ENCODE measurements at regions not wholly inside any gene's neighbourhood (a gene's known extent, or its start where the extent isn't known, plus 50 kb on each side); places are given as distances from the start of the nearest gene placed in this dataset.

GRCh38 chr7:84479059-84479458 lies 284.5 kb upstream of the SEMA3A start:
- DNase-seq: no peak
- intact Hi-C loops (cut with DNase I): no loop called here

- intact Hi-C loops (cut with DNase I): no loop called here
- DNase-seq: no peak
These were observed 283.3 kb upstream of the SEMA3A start for GRCh38 chr7:84477786-84478478.

- no peak for DNase-seq
- intact Hi-C loops (cut with DNase I): no loop called here
These were observed 279.8 kb upstream of the SEMA3A start for GRCh38 chr7:84474436-84474835.

GRCh38 chr7:84471576-84471975 lies 277.0 kb upstream of the SEMA3A start:
- no peak for DNase-seq
- intact Hi-C loops (cut with DNase I): no loop called here

- no peak for DNase-seq
- intact Hi-C loops (cut with DNase I): no loop called here
These were observed 274.4 kb upstream of the SEMA3A start for GRCh38 chr7:84469034-84469433.

GRCh38 chr7:84462259-84462658 lies 267.7 kb upstream of the SEMA3A start:
- intact Hi-C loops (cut with DNase I): no loop called here
- no peak for DNase-seq

- intact Hi-C loops (cut with DNase I): no loop called here
- DNase-seq: no peak
These were observed 266.5 kb upstream of the SEMA3A start for GRCh38 chr7:84461093-84461492.

- intact Hi-C loops (cut with DNase I): no loop called here
- DNase-seq: no peak
These were observed 261.2 kb upstream of the SEMA3A start for GRCh38 chr7:84455788-84456187.

GRCh38 chr7:84454174-84454959 lies 259.8 kb upstream of the SEMA3A start:
- intact Hi-C loops (cut with DNase I): no loop called here

GRCh38 chr7:84452618-84453017 lies 258.0 kb upstream of the SEMA3A start:
- intact Hi-C loops (cut with DNase I): no loop called here
- no peak for DNase-seq

More at GRCh38 chr7:84454174-84454959, 259.8 kb upstream of the SEMA3A start:
- no peak for DNase-seq

- intact Hi-C loops (cut with DNase I): no loop called here
- no peak for DNase-seq
These were observed 256.2 kb upstream of the SEMA3A start for GRCh38 chr7:84450772-84451171.

- intact Hi-C loops (cut with DNase I): no loop called here
- peak in 1 of 42 donors; percentile 35 for DNase-seq
These were observed 253.2 kb upstream of the SEMA3A start for GRCh38 chr7:84447636-84448293.

GRCh38 chr7:84446991-84447480 lies 252.4 kb upstream of the SEMA3A start:
- intact Hi-C loops (cut with DNase I): no loop called here
- DNase-seq: no peak

GRCh38 chr7:84425702-84426259 lies 231.2 kb upstream of the SEMA3A start:
- intact Hi-C loops (cut with DNase I): no loop called here
- DNase-seq: no peak

GRCh38 chr7:84422790-84423189 lies 228.2 kb upstream of the SEMA3A start:
- intact Hi-C loops (cut with DNase I): no loop called here
- DNase-seq: no peak

GRCh38 chr7:84412161-84412969 lies 217.8 kb upstream of the SEMA3A start:
- DNase-seq: no peak
- intact Hi-C loops (cut with DNase I): no loop called here

GRCh38 chr7:84399661-84400060 lies 205.1 kb upstream of the SEMA3A start:
- intact Hi-C loops (cut with DNase I): no loop called here
- no peak for DNase-seq

- no peak for DNase-seq
- intact Hi-C loops (cut with DNase I): no loop called here
These were observed 199.6 kb upstream of the SEMA3A start for GRCh38 chr7:84394219-84394618.

GRCh38 chr7:84393786-84394185 lies 199.2 kb upstream of the SEMA3A start:
- no peak for DNase-seq
- intact Hi-C loops (cut with DNase I): no loop called here
